Coronary artery (tissue), 2 donors: ENCODE measurements at regions not wholly inside any gene's neighbourhood (a gene's known extent, or its start where the extent isn't known, plus 50 kb on each side); places are given as distances from the start of the nearest gene placed in this dataset.
"Not testable (repeated sequence)": the region's sequence is repeated elsewhere in the genome, so short reads cannot be mapped to it uniquely, and the experiment has no call there.

Source experiments
- DNase-seq: peaks from one replicate; pipeline ENCODE4 v3.0.0-alpha.2; 2017; ENCODE audit warnings: low spot score
- H3K27ac ChIP-seq, 2 donors: fragments of 200-600 bp; sonication (generic); one replicate each; pipeline ENCODE4 v1.5.1; 2016 to 2019
- H3K4me3 ChIP-seq: fragments of 200-600 bp; sonication (generic); 2 replicates; pipeline ENCODE4 v1.5.1; 2016; ENCODE audit warnings: mild to moderate bottlenecking, moderate library complexity
- CTCF ChIP-seq: fragments of 200-600 bp; sonication (generic); IDR thresholded peaks from one replicate; pipeline ENCODE4 v1.5.1; 2019; ENCODE audit warnings: antibody characterized with exemption

DNA sequence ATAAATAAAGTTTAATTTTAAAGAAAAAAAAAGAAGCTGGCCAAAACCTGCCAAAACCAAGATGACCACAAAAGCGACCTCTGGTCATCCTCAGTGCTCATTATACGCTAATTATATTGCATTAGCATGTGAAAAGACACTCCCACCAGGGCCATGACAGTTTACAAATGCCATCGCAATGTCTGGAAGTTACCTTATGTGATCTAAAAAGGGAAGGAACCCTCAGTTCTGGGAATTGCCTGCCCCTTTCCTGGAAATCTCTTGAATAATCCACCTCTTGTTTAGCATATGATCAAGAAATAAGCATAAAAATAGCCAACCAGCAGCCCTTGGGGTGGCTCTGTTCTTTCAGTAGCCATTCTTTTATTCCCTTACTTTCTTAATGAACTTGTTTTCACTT, 178.3 kb upstream of the MAP1B start:
- Histone ChIP-seq H3K4me3 (no peak overlapping the region), H3K27ac (no peak overlapping the region)
- no peak for TF ChIP-seq CTCF
- DNase-seq = no peak

- not testable (repeated sequence) for H3K4me3 ChIP-seq, DNase-seq, H3K27ac ChIP-seq
These were observed 176.7 kb upstream of the MAP1B start for GRCh38 chr5:71930554-71930953.

DNA sequence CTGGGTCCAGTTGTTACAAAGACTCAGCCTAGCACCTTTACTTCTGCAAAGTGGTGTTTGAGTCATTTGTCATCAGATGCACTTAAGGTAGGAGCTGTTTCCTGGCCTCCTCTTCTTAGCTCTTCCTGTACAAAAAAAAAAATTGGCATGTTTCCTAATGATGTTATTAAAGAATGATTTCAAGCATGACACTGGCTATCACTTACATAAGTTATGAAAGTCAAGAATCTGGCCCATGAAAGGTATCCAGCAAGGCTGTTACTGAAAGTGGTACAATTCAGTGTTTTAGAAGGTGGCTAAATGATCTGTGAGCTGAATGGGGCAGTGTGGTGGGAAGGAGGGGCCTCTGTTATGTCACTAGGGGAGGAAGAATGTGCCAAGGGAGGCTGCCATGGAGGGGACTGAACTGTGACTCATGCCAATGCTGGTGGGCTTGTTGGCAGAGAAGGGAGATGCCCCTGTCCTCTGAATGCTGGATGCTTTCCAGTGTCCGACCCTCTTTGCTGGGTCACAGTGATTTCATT, 175.1 kb upstream of the MAP1B start:
- Histone ChIP-seq H3K27ac (peak overlapping the region; percentile 86 to 90), H3K4me3 (no peak overlapping the region)
- no peak for DNase-seq
- no peak for TF ChIP-seq CTCF

DNA sequence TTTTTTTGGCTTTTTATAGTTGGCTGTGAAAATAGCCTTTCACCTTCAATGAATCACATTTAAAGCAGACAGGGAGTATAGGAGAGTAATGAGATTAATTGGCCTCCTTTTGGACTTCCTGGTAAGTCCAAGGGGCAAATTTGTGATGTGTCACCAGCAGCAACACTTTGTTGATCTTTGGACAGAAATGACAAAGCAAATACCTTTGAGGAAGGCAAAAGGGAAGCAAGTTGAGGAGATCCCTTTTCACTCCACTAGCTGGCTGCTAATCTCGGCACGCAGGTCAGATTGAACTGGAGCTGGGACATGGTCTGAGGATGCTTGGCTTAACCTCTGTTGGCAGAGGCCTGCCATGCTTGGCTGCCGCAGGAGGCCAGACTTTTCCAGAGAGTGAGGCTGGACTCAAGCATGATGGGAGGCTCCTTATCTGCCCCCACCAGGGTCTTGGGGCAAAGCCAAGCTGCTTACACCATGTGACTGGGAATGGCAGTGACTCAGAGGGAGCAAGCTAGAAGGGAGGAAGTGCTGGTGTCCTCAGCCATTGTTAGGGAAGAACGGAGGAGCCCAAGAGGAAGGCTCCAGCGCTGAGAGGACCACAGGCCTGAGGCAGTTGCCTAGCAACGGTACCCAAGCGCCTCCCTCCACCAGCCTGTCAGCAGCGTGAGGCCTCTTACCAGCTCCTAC, 174.5 kb upstream of the MAP1B start:
- no peak for TF ChIP-seq CTCF
- peak overlapping the region; percentile 86 to 90 for H3K27ac ChIP-seq
- DNase-seq = peak; percentile 91
- H3K4me3 ChIP-seq = no peak overlapping the region

DNA sequence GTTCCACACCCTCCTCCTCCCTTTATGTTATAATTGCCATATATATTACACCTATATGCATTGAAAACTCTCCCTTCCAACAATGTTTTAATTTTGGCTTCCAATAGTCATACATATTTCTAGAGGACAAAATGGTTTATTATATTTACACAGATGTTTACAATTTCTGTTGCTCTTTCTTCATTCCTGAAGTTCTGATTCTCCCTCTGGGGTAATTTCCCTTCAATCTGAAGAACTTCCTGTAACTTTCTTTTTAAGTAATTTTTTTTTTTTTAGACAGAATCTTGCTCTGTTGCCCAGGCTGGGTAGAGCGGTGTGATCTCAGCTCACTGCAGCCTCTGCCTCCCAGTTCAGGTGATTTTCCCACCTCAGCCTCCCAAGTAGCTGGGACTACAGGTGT, 173.0 kb upstream of the MAP1B start:
- H3K27ac ChIP-seq = no peak overlapping the region
- TF ChIP-seq CTCF = no peak
- H3K4me3 ChIP-seq = no peak overlapping the region
- no peak for DNase-seq

GRCh38 chr5:71937921-71938698, 169.2 kb upstream of the MAP1B start:
- no peak for DNase-seq
- no peak overlapping the region for H3K27ac ChIP-seq
- TF ChIP-seq CTCF = no peak
- no peak overlapping the region for H3K4me3 ChIP-seq

- Histone ChIP-seq H3K4me3 (no peak overlapping the region), H3K27ac (no peak overlapping the region)
- no peak for DNase-seq
- no peak for TF ChIP-seq CTCF
These were observed 168.4 kb upstream of the MAP1B start for GRCh38 chr5:71938895-71939294.
